GM12873 (cell line): ENCODE measurements at regions not wholly inside any gene's neighbourhood (a gene's known extent, or its start where the extent isn't known, plus 50 kb on each side); places are given as distances from the start of the nearest gene placed in this dataset.

Source experiments
- TF ChIP-seq, protein P1 (sequence below): IDR thresholded peaks from 2 replicates; pipeline ENCODE4 v1.5.1; 2012; ENCODE audit warnings: low read depth, mild to moderate bottlenecking, moderate library complexity, low read length, control low read depth; ENCODE audit not compliant: insufficient read depth; ENCODE audit errors: missing control alignments

DNA sequence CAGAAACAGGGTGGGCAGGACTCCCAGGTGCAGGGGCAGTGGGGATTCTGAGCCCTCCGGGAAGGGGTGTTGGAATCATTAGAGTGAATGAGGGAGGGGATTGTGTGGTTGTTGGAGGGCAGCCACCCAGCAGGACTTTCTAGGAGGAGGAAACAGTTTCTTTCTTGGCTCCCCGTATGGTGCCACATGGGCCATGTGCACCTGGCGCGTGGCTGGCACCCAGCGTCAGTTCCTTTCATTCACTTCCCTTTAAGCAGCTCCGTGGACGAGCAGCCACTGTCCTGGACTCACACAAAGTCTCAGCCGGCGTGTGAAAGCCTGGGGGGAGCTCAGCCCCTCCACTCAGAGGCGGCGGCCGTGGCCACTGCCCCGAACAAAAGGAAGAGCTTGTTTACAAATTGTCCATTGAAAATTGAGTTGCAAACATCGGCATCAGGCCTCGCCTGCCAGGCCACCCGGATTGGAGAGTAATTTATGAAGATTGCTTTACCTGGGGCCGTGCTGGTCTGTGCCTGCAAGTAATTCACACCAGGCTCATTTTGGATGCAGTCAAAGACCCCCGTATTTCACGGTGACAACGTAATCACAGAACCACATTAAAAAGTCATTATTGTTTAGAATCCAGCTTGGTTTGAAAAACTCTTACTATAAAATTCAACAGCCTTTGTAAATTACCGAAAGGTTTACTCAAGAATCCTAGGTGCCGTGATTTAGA lies 101.7 kb upstream of the C14orf180 start:
- TF ChIP-seq, protein P1, sequence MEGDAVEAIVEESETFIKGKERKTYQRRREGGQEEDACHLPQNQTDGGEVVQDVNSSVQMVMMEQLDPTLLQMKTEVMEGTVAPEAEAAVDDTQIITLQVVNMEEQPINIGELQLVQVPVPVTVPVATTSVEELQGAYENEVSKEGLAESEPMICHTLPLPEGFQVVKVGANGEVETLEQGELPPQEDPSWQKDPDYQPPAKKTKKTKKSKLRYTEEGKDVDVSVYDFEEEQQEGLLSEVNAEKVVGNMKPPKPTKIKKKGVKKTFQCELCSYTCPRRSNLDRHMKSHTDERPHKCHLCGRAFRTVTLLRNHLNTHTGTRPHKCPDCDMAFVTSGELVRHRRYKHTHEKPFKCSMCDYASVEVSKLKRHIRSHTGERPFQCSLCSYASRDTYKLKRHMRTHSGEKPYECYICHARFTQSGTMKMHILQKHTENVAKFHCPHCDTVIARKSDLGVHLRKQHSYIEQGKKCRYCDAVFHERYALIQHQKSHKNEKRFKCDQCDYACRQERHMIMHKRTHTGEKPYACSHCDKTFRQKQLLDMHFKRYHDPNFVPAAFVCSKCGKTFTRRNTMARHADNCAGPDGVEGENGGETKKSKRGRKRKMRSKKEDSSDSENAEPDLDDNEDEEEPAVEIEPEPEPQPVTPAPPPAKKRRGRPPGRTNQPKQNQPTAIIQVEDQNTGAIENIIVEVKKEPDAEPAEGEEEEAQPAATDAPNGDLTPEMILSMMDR: no peak

DNA sequence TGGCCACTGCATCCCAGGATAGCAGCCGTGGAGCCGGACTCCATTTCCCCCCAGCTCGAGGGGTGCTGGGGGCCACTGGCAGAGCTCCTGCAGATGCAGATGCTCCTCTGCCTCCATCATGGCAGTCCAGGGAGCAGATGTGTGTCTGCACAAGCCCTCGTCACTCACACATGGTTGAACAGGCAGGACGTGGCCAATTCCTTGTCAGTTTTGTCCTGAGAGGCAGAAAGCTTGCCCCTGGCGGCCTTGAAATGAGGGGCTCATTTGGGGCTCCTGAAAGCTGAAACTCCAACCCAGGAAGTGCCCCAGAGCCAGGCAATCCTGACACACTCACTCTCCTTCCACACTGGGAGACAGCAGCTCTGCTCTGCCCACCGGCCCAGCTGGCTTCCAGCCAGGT lies 100.9 kb upstream of the C14orf180 start:
- TF ChIP-seq, protein P1: no peak

DNA sequence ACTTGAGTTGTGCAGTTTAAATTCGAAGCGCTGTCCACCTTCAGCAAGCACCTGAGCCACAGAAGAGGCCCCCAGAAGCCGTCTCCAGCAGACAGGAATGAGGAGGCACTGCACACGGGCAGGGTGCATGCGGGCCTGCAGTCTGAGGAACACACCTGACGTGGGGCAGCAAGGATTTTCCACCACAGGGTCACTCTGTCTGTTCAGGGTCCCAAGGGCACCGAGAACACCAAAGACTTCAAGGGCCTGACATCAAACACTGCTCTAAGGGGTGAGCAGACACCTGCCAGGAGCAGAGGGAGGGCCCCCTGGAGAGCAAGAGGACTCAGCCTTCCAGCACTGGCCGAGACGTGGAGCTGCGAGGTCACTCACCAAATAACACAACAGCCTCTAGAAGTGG lies 99.7 kb upstream of the C14orf180 start:
- TF ChIP-seq, protein P1: no peak

DNA sequence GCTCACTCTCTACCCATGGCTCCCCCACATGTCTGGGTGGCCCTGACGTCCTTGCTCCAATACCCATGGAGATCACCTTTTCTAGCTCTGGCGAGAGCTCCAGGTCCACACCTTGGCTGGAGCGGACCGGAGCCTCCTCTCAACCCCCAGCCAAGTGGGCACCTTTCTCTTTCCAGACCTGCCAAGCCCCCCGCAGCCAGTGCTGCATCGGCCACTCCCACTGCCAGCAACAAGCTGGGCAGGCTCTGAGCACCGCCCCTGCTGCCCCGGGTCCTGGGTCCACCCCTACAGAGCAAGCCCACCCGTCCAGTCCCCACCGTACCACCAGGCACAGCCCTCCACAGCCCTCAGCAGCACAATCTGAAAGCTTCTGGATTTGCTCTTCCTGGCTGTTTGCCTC lies 98.2 kb upstream of the C14orf180 start:
- TF ChIP-seq, protein P1: no peak

DNA sequence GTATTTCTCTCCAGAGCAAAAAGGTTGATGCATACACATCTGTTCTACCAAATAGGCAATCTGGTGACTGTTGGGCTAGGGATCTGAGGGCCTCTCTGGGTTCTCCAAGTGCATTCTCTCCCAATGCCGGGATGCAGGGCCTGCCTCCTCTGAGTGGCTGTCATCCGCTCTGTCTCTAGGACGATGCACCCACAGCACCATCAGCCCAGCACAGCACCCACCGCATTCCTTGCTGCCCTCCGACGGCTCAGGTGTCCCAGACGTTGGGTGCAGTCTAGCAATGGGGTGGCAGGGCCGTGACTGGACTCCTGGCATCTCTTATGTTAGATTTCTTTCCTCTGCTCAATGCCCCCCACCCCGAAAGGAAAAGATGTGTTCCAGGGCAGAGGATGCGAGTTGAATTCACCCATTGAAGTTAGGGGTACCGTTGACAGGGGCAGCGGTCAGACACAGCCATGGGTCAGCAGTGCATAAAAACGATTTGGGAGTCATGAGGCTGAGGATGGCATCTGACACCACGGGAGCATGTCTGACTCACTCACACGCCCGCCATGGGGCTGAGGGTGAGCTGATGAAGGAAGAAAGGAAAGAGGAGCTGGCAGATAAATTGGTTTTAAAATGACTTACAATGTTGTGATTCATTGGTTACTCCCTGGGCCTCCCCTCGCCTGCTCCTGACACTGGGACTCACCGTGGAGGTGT lies 93.2 kb upstream of the C14orf180 start:
- TF ChIP-seq, protein P1: no peak

DNA sequence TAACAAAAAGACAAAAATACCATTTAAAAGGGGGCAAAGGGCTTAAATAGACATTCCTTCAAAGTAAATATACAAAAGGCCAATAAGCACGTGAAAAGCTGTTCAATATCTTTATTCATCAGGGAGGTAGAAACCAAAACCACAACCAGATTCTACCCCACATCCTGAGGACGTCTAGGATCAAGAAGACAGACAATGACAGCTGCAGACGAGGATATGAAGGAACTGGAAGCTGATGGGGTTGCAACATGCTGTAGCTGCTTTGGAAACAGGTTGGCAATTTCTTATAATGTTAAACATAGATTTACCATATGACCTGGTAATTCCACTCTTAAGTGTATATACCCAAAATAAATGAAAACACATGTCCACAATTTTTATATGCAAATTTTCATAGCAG lies 85.1 kb upstream of the C14orf180 start:
- TF ChIP-seq, protein P1: no peak

DNA sequence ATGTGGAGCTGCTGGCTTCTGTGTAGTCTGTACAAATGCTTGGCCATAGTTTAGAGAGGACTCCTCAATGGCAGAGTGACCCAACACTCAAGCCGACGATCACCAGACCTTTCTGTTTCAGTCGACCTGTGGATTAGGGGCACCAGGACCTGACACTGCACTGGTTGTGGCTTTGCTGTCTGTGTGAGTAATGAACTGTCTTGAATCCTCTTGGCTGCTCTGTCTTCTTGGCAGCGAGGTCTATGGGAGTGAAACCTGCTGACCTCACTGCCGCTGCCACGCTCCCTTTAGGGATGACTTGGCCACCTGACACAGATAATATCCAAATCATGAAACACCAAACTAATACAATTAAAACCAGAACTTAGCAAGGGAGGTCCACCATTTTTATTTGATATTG lies 83.5 kb upstream of the C14orf180 start:
- TF ChIP-seq, protein P1: no peak
